OCI-M1 (cell line): ENCODE measurements at regions not wholly inside any gene's neighbourhood (a gene's known extent, or its start where the extent isn't known, plus 50 kb on each side); places are given as distances from the start of the nearest gene placed in this dataset.
A peak's percentile ranks its signal among the peaks of the same experiment; 100 is the strongest.
"Not testable (repeated sequence)": the region's sequence is repeated elsewhere in the genome, so short reads cannot be mapped to it uniquely, and the experiment has no call there.

Source experiments
- DNase-seq: peaks from one replicate; lab custom pipeline; 2025; lab: John Stamatoyannopoulos, UW

GRCh38 chr3:75242012-75242735 is 422.0 kb upstream of the FRG2C start:
- no peak for DNase-seq

GRCh38 chr3:75248974-75249373 is 415.2 kb upstream of the FRG2C start:
- no peak for DNase-seq

- DNase-seq, result no peak
These were observed 409.4 kb upstream of the FRG2C start for GRCh38 chr3:75254685-75255084.

- DNase-seq, result peak; percentile 28
These were observed 405.1 kb upstream of the FRG2C start for GRCh38 chr3:75258825-75259683.

GRCh38 chr3:75260975-75261374 is 403.2 kb upstream of the FRG2C start:
- DNase-seq, result not testable (repeated sequence)

GRCh38 chr3:75262661-75263060 is 401.5 kb upstream of the FRG2C start:
- DNase-seq, result no peak

- no peak for DNase-seq
These were observed 398.2 kb upstream of the FRG2C start for GRCh38 chr3:75265897-75266296.

- DNase-seq, result not testable (repeated sequence)
These were observed 395.6 kb upstream of the FRG2C start for GRCh38 chr3:75268576-75268975.

GRCh38 chr3:75272237-75272636 is 391.9 kb upstream of the FRG2C start:
- DNase-seq, result not testable (repeated sequence)

GRCh38 chr3:75272691-75273090 is 391.4 kb upstream of the FRG2C start:
- DNase-seq, result no peak

- DNase-seq, result peak; percentile 16
These were observed 378.5 kb upstream of the FRG2C start for GRCh38 chr3:75285531-75286148.

- not testable (repeated sequence) for DNase-seq
These were observed 375.1 kb upstream of the FRG2C start for GRCh38 chr3:75288972-75289574.

GRCh38 chr3:75294124-75294523 is 370.0 kb upstream of the FRG2C start:
- DNase-seq, result peak; percentile 14

- no peak for DNase-seq
These were observed 369.1 kb upstream of the FRG2C start for GRCh38 chr3:75295013-75295412.

- no peak for DNase-seq
These were observed 367.3 kb upstream of the FRG2C start for GRCh38 chr3:75296858-75297257.

GRCh38 chr3:75300606-75301005 is 363.5 kb upstream of the FRG2C start:
- DNase-seq, result no peak

GRCh38 chr3:75301050-75301449 is 363.1 kb upstream of the FRG2C start:
- DNase-seq, result not testable (repeated sequence)

- DNase-seq, result no peak
These were observed 360.4 kb upstream of the FRG2C start for GRCh38 chr3:75303741-75304140.

GRCh38 chr3:75305901-75306300 is 358.2 kb upstream of the FRG2C start:
- DNase-seq, result no peak

GRCh38 chr3:75311306-75311705 is 352.8 kb upstream of the FRG2C start:
- DNase-seq, result not testable (repeated sequence)

- not testable (repeated sequence) for DNase-seq
These were observed 351.7 kb upstream of the FRG2C start for GRCh38 chr3:75312469-75312868.

GRCh38 chr3:75319776-75320175 is 344.4 kb upstream of the FRG2C start:
- DNase-seq, result not testable (repeated sequence)
